A549 (cell line): ENCODE measurements at regions not wholly inside any gene's neighbourhood (a gene's known extent, or its start where the extent isn't known, plus 50 kb on each side); places are given as distances from the start of the nearest gene placed in this dataset.

ENCODE experiments used
- ATAC-seq, 2 experiments: fragments of 200-7000 bp in 1 of 2; fragments of >200 bp in 1 of 2; cut with Nextera tagmentation in 1 of 2; cut with Tn5 transposase in 1 of 2; 3 replicates each; pipeline versions ENCODE4 v1.8.0 to v1.9.1; 2018 to 2020; ENCODE audit warnings: mild to moderate bottlenecking in 1 of 2, moderate library complexity in 1 of 2
- CTCF ChIA-PET: fragments of 300-600 bp; sonication (Branson Sonifier 250); formaldehyde crosslinking; extraction: SDS; loops from one replicate; lab custom pipeline; 2021; ENCODE audit warnings: antibody characterized with exemption, inconsistent platforms; lab: Yijun Ruan, JAX
- POLR2A ChIA-PET: fragments of 350-600 bp; formaldehyde crosslinking; extraction: SDS; loops from one replicate; lab custom pipeline; 2021; ENCODE audit warnings: antibody characterized with exemption, inconsistent platforms; lab: Yijun Ruan, JAX
- DNase-seq, 2 experiments: peaks; one replicate each; pipeline versions ENCODE4 v3.0.0 to v3.0.0-alpha.2; 2011 to 2016; ENCODE audit warnings: low read depth in 1 of 2, low spot score in 1 of 2
- FAIRE-seq: peaks from 2 replicates; lab custom pipeline; 2011; peaks lifted over from hg19 to GRCh38; lab: Jason Lieb, UNC
- H3K27ac ChIP-seq, 2 experiments: fragments of >200 bp; sonication (Bioruptor Twin); formaldehyde crosslinking; 3 replicates each; pipeline ENCODE4 v1.5.1; 2016 to 2017
- H3K4me1 ChIP-seq: fragments of >200 bp; sonication (Bioruptor Twin); formaldehyde crosslinking; 3 replicates; pipeline ENCODE4 v1.6.1; 2016
- H3K4me2 ChIP-seq: fragments of >200 bp; sonication (Bioruptor Twin); formaldehyde crosslinking; 3 replicates; pipeline ENCODE4 v1.6.1; 2016
- H3K4me3 ChIP-seq: fragments of >200 bp; sonication (Bioruptor Twin); formaldehyde crosslinking; 3 replicates; pipeline ENCODE4 v1.5.1; 2016
- H3K9me3 ChIP-seq: fragments of >200 bp; sonication (Bioruptor Twin); formaldehyde crosslinking; 3 replicates; pipeline ENCODE4 v1.6.1; 2016
- BHLHE40 ChIP-seq: IDR thresholded peaks from 2 replicates; pipeline ENCODE4 v1.6.1; 2012; ENCODE audit warnings: low read depth, low read length, inconsistent platforms
- CBX2 ChIP-seq: fragments of 200-600 bp; sonication (generic); IDR thresholded peaks from 2 replicates; pipeline ENCODE4 v1.6.1; 2016; ENCODE audit warnings: low read depth, mild to moderate bottlenecking, borderline replicate concordance
- CEBPB ChIP-seq, 2 experiments: fragments of >200 bp in 1 of 2; sonication (Bioruptor Twin) in 1 of 2; formaldehyde crosslinking in 1 of 2; IDR thresholded peaks; 2 replicates each; pipeline ENCODE4 v1.6.1; 2012 to 2016
- CHD2 ChIP-seq: fragments of 150-350 bp; IDR thresholded peaks from 2 replicates; pipeline ENCODE4 v1.6.1; 2014; ENCODE audit warnings: low read length; ENCODE audit not compliant: partially characterized antibody
- CHD4 ChIP-seq: fragments of 200-600 bp; sonication (generic); IDR thresholded peaks from 2 replicates; pipeline ENCODE4 v1.6.1; 2016; ENCODE audit warnings: antibody characterized with exemption, mild to moderate bottlenecking, borderline replicate concordance
- EHF ChIP-seq: fragments of 250-450 bp; sonication (Bioruptor Pico); IDR thresholded peaks from 2 replicates; pipeline ENCODE4 v1.5.0; 2020; ENCODE audit warnings: mild to moderate bottlenecking
- EHMT2 ChIP-seq: fragments of 200-600 bp; sonication (generic); IDR thresholded peaks from 2 replicates; pipeline ENCODE4 v1.6.1; 2016; ENCODE audit warnings: antibody characterized with exemption, low read depth, mild to moderate bottlenecking, moderate library complexity
- EP300 ChIP-seq, 2 experiments: fragments of >200 bp; sonication (Bioruptor Twin); formaldehyde crosslinking; IDR thresholded peaks; 2 replicates in 1 of 2; 3 replicates in 1 of 2; pipeline ENCODE4 v1.6.1; 2016 to 2017
- FOSL2 ChIP-seq, 2 experiments: fragments of 450-650 bp in 1 of 2; fragments of >200 bp in 1 of 2; sonication (Bioruptor Twin) in 1 of 2; formaldehyde crosslinking; IDR thresholded peaks; 2 replicates each; pipeline versions ENCODE4 v1.5.0 to v1.6.1; 2016 to 2020; ENCODE audit warnings: mild to moderate bottlenecking in 1 of 2, moderate library complexity in 1 of 2
- GATA3 ChIP-seq: IDR thresholded peaks from 2 replicates; pipeline ENCODE4 v1.6.1; 2012; ENCODE audit warnings: borderline replicate concordance
- HDAC2 ChIP-seq: fragments of 200-600 bp; sonication (generic); IDR thresholded peaks from 2 replicates; pipeline ENCODE4 v1.6.1; 2016
- HEYL ChIP-seq: fragments of 250-450 bp; sonication (Bioruptor Pico); IDR thresholded peaks from 2 replicates; pipeline ENCODE4 v1.8.0; 2021; ENCODE audit warnings: mild to moderate bottlenecking, moderate library complexity
- HOXB13 ChIP-seq: fragments of 250-450 bp; sonication (Bioruptor Pico); IDR thresholded peaks from 2 replicates; pipeline ENCODE4 v1.5.0; 2020; ENCODE audit warnings: low read depth, mild to moderate bottlenecking, moderate library complexity
- HOXB5 ChIP-seq: fragments of 250-450 bp; sonication (Bioruptor Pico); IDR thresholded peaks from 2 replicates; pipeline ENCODE4 v1.5.0; 2020; ENCODE audit warnings: mild to moderate bottlenecking, moderate library complexity
- JUN ChIP-seq, 2 experiments: fragments of >200 bp; sonication (Bioruptor Twin); formaldehyde crosslinking; IDR thresholded peaks; 2 replicates in 1 of 2; 3 replicates in 1 of 2; pipeline ENCODE4 v1.6.1; 2016 to 2017
- KDM1A ChIP-seq: fragments of 200-600 bp; sonication (generic); IDR thresholded peaks from 2 replicates; pipeline ENCODE4 v1.6.1; 2016; ENCODE audit warnings: low read depth, mild to moderate bottlenecking
- MAFK ChIP-seq: fragments of 450-650 bp; IDR thresholded peaks from 2 replicates; pipeline ENCODE4 v1.6.1; 2014; ENCODE audit not compliant: partially characterized antibody
- MYC ChIP-seq: IDR thresholded peaks from 2 replicates; pipeline ENCODE4 v1.6.1; 2012; ENCODE audit warnings: mild to moderate bottlenecking, inconsistent platforms, low read length, improper control_type of control experiment, borderline replicate concordance
- NFE2L2 ChIP-seq: fragments of 150-350 bp; conservative IDR thresholded peaks from 2 replicates; pipeline ENCODE4 v1.6.1; 2014; ENCODE audit warnings: low read length
- NPAS2 ChIP-seq: fragments of 250-450 bp; sonication (Bioruptor Pico); IDR thresholded peaks from 2 replicates; pipeline ENCODE4 v1.8.0; 2022; ENCODE audit warnings: mild to moderate bottlenecking, moderate library complexity, borderline replicate concordance
- NR3C1 ChIP-seq: fragments of >200 bp; sonication (Bioruptor Twin); formaldehyde crosslinking; IDR thresholded peaks from 3 replicates; pipeline ENCODE4 v1.6.1; 2017
- PHF8 ChIP-seq: fragments of 200-600 bp; sonication (generic); IDR thresholded peaks from 2 replicates; pipeline ENCODE4 v1.6.1; 2016; ENCODE audit warnings: low read depth, mild to moderate bottlenecking, antibody characterized with exemption, moderate library complexity, borderline replicate concordance
- POLR2AphosphoS2 ChIP-seq: conservative IDR thresholded peaks from 2 replicates; pipeline ENCODE4 v1.6.1; 2012; ENCODE audit warnings: low read length, improper control_type of control experiment, inconsistent platforms
- RARB ChIP-seq: fragments of 250-450 bp; sonication (Bioruptor Pico); IDR thresholded peaks from 2 replicates; pipeline ENCODE4 v1.8.0; 2021; ENCODE audit warnings: mild to moderate bottlenecking, moderate library complexity
- RCOR1 ChIP-seq: fragments of 150-350 bp; IDR thresholded peaks from 2 replicates; pipeline ENCODE4 v1.6.1; 2014; ENCODE audit warnings: antibody characterized with exemption, low read length, low read depth
- RNF2 ChIP-seq: fragments of 200-600 bp; sonication (generic); IDR thresholded peaks from 2 replicates; pipeline ENCODE4 v1.6.1; 2016; ENCODE audit warnings: low read depth, mild to moderate bottlenecking, antibody characterized with exemption, moderate library complexity, borderline replicate concordance
- SMC3 ChIP-seq: fragments of >200 bp; sonication (Bioruptor Twin); formaldehyde crosslinking; IDR thresholded peaks from 3 replicates; pipeline ENCODE4 v1.6.1; 2018; ENCODE audit warnings: inconsistent platforms
- TP53 ChIP-seq: fragments of 250-450 bp; sonication (Bioruptor Pico); IDR thresholded peaks from 2 replicates; pipeline ENCODE4 v1.5.0; 2021; ENCODE audit warnings: mild to moderate bottlenecking, moderate library complexity
- ZFP36 ChIP-seq: fragments of 450-650 bp; IDR thresholded peaks from 2 replicates; pipeline ENCODE4 v1.6.1; 2014; ENCODE audit warnings: borderline replicate concordance; ENCODE audit not compliant: partially characterized antibody
- ZNF302 ChIP-seq: fragments of 250-450 bp; sonication (Bioruptor Pico); IDR thresholded peaks from 2 replicates; pipeline ENCODE4 v1.9.0; 2021; ENCODE audit warnings: inconsistent platforms, mild to moderate bottlenecking, moderate library complexity
- WGBS: methylation state at CpG from one replicate; pipeline ENCODE4 v1.1.6; 2017; ENCODE audit errors: missing lambda C conversion rate; 5-methylcytosine and 5-hydroxymethylcytosine counted together
- TF ChIP-seq, protein P1 (sequence below): fragments of 200-600 bp; sonication (generic); IDR thresholded peaks from 2 replicates; pipeline ENCODE4 v1.6.1; 2016; ENCODE audit warnings: antibody characterized with exemption, mild to moderate bottlenecking, moderate library complexity
- TF ChIP-seq, protein P2 (sequence below): IDR thresholded peaks from 2 replicates; pipeline ENCODE4 v1.6.1; 2012
- TF ChIP-seq, protein P3 (sequence below): IDR thresholded peaks from 2 replicates; pipeline ENCODE4 v1.6.1; 2012
- TF ChIP-seq, protein P4 (sequence below): fragments of 450-650 bp; IDR thresholded peaks from 2 replicates; pipeline ENCODE4 v1.6.1; 2014; ENCODE audit warnings: antibody characterized with exemption

DNA sequence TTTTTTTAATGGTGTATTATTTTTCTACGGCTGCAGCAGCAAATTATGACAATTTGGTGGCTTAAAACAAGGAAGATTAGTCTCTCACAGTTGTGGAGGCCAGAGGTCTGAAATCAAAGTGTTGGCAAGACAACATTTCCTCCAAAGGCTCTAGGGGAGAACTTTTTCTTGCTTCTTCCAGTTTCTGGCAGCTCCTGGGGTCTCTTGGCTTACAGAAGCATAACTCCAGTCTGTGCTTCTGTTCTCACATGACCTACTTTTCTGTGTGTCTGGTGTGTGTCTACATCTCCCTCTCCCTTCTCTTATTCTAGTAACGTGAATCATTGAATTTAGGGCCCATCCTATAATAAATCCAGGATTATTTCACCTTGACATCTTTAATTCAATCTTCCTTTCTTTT is 551.9 kb upstream of the LUZP2 start:
- ChIA-PET POLR2A (no interaction called here), CTCF (no interaction called here)
- FAIRE-seq (no peak), DNase-seq (no peak), ATAC-seq (no peak)
- H3K4me1 ChIP-seq, result no peaks in the 10 kb centered on the region
- no peak overlapping the region for H3K4me3 ChIP-seq
- no peak overlapping the region for H3K27ac ChIP-seq
- no peak for TF ChIP-seq EHF (CRISPR knock-in tag)
- TF ChIP-seq JUN (IDR thresholded peaks at IDR 0.05), result no peak
- TF ChIP-seq GATA3, result no peak
- no peak for TF ChIP-seq CHD4
- TF ChIP-seq, protein P1, sequence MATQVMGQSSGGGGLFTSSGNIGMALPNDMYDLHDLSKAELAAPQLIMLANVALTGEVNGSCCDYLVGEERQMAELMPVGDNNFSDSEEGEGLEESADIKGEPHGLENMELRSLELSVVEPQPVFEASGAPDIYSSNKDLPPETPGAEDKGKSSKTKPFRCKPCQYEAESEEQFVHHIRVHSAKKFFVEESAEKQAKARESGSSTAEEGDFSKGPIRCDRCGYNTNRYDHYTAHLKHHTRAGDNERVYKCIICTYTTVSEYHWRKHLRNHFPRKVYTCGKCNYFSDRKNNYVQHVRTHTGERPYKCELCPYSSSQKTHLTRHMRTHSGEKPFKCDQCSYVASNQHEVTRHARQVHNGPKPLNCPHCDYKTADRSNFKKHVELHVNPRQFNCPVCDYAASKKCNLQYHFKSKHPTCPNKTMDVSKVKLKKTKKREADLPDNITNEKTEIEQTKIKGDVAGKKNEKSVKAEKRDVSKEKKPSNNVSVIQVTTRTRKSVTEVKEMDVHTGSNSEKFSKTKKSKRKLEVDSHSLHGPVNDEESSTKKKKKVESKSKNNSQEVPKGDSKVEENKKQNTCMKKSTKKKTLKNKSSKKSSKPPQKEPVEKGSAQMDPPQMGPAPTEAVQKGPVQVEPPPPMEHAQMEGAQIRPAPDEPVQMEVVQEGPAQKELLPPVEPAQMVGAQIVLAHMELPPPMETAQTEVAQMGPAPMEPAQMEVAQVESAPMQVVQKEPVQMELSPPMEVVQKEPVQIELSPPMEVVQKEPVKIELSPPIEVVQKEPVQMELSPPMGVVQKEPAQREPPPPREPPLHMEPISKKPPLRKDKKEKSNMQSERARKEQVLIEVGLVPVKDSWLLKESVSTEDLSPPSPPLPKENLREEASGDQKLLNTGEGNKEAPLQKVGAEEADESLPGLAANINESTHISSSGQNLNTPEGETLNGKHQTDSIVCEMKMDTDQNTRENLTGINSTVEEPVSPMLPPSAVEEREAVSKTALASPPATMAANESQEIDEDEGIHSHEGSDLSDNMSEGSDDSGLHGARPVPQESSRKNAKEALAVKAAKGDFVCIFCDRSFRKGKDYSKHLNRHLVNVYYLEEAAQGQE, result no peak
- no peak for TF ChIP-seq HOXB5
- TF ChIP-seq CHD2, result no peak
- no peak for TF ChIP-seq SMC3
- no peaks in the 10 kb centered on the region for H3K9me3 ChIP-seq
- H3K4me2 ChIP-seq, result no peak overlapping the region
- 38% methylated on average over 2 of the region's 2 CpGs for WGBS

DNA sequence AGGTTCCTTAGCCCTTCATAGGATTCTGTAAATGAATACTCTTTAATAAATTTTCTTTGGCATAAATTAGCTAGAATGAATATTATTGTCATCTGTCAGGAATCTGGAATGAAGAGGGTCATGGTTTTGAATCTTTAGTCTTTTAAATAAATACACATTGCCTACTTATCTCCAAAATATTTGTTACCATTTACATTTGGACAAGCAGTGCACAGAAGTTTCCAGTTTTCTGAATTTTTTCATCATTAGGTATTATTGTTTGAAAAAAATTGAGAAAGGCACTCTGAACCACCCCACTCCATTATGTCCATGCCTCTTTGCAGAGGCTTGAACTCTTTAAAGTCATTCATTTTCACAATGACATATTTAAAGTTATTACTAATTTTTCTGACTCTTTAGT is 549.0 kb upstream of the LUZP2 start:
- no peak for ATAC-seq
- POLR2A ChIA-PET, result no interaction called here
- CTCF ChIA-PET, result no interaction called here
- no peak overlapping the region for H3K27ac ChIP-seq
- H3K4me3 ChIP-seq, result no peak overlapping the region
- no peak overlapping the region for H3K4me2 ChIP-seq
- FAIRE-seq, result no peak
- no peaks in the 10 kb centered on the region for H3K9me3 ChIP-seq
- TF ChIP-seq HOXB13 (no peak), BHLHE40 (no peak), EP300 (IDR thresholded peaks at IDR 0.05) (no peak), HEYL (CRISPR knock-in tag) (no peak), PHF8 (no peak), FOSL2 (IDR thresholded peaks at IDR 0.05) (no peak), FOSL2 (CRISPR knock-in tag; IDR thresholded peaks at IDR 0.05) (no peak), CHD2 (no peak), NPAS2 (no peak), JUN (IDR thresholded peaks at IDR 0.05) (no peak), HDAC2 (no peak), NFE2L2 (no peak), EHMT2 (no peak)
- TF ChIP-seq, protein P2, sequence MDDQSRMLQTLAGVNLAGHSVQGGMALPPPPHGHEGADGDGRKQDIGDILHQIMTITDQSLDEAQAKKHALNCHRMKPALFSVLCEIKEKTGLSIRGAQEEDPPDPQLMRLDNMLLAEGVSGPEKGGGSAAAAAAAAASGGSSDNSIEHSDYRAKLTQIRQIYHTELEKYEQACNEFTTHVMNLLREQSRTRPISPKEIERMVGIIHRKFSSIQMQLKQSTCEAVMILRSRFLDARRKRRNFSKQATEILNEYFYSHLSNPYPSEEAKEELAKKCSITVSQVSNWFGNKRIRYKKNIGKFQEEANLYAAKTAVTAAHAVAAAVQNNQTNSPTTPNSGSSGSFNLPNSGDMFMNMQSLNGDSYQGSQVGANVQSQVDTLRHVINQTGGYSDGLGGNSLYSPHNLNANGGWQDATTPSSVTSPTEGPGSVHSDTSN, result no peak
- TF ChIP-seq, protein P3, sequence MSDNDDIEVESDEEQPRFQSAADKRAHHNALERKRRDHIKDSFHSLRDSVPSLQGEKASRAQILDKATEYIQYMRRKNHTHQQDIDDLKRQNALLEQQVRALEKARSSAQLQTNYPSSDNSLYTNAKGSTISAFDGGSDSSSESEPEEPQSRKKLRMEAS, result no peak
- TF ChIP-seq, protein P4, sequence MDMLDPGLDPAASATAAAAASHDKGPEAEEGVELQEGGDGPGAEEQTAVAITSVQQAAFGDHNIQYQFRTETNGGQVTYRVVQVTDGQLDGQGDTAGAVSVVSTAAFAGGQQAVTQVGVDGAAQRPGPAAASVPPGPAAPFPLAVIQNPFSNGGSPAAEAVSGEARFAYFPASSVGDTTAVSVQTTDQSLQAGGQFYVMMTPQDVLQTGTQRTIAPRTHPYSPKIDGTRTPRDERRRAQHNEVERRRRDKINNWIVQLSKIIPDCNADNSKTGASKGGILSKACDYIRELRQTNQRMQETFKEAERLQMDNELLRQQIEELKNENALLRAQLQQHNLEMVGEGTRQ, result no peak
- DNase-seq, result no peak
- H3K4me1 ChIP-seq, result no peaks in the 10 kb centered on the region

DNA sequence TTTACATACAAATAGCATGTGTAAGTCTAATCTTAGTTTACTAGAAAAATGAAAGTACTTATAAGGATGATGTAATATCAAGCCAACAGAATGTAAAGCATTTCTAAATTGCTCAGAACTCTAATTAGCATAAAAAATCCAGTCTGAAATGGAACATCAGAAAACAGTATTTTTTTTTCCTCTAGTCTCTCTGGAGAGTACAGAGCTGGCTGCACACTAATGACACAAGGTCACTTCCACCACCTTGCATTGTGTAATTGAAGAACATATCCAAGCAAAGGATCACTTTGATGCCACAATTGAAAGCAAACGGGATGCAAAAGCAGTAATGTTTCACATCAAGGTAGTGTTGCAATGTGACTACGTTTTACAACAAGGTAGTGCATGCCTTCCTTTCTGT is 548.0 kb upstream of the LUZP2 start:
- no peak for ATAC-seq
- CTCF ChIA-PET, result no interaction called here
- no peak for DNase-seq
- H3K4me1 ChIP-seq, result no peaks in the 10 kb centered on the region
- H3K9me3 ChIP-seq, result no peaks in the 10 kb centered on the region
- peak; percentile 95 for FAIRE-seq
- H3K4me2 ChIP-seq, result no peak overlapping the region
- whole genome bisulfite sequencing, result 18% methylated on average over 2 of the region's 2 CpGs
- POLR2A ChIA-PET, result no interaction called here
- no peak overlapping the region for H3K4me3 ChIP-seq
- H3K27ac ChIP-seq, result no peak overlapping the region
- TF ChIP-seq CEBPB (IDR thresholded peaks at IDR 0.05) (no peak), RARB (CRISPR knock-in tag) (no peak), MYC (no peak), MAFK (no peak), NR3C1 (no peak), ZFP36 (no peak), RNF2 (no peak), ZNF302 (CRISPR knock-in tag) (no peak), CBX2 (no peak), KDM1A (no peak), TP53 (CRISPR knock-in tag) (no peak), POLR2AphosphoS2 (no peak), RCOR1 (no peak), HDAC2 (no peak), PHF8 (no peak), EP300 (IDR thresholded peaks at IDR 0.05) (no peak), EHF (CRISPR knock-in tag) (no peak)
